Left forelimb (tissue), 1 donor: ENCODE measurements at regions not wholly inside any gene's neighbourhood (a gene's known extent, or its start where the extent isn't known, plus 50 kb on each side); places are given as distances from the start of the nearest gene placed in this dataset.

Experiments
- DNase-seq: peaks from one replicate; pipeline ENCODE4 v3.0.0-alpha.2; 2018; ENCODE audit warnings: low spot score

- no peak for DNase-seq
Measured at GRCh38 chr5:74123929-74124328, 497.9 kb downstream of the ARHGEF28 start.

- DNase-seq, result no peak
Measured at GRCh38 chr5:74122979-74123590, 497.1 kb downstream of the ARHGEF28 start.

- DNase-seq, result no peak
Measured at GRCh38 chr5:74122175-74122574, 496.2 kb downstream of the ARHGEF28 start.

- no peak for DNase-seq
Measured at GRCh38 chr5:74120585-74120984, 494.6 kb downstream of the ARHGEF28 start.

GRCh38 chr5:74118071-74118470 lies 492.1 kb downstream of the ARHGEF28 start:
- no peak for DNase-seq

GRCh38 chr5:74116984-74117383 lies 491.0 kb downstream of the ARHGEF28 start:
- DNase-seq, result no peak

- no peak for DNase-seq
Measured at GRCh38 chr5:74116266-74116665, 490.3 kb downstream of the ARHGEF28 start.

- DNase-seq, result no peak
Measured at GRCh38 chr5:74113927-74114326, 487.9 kb downstream of the ARHGEF28 start.

GRCh38 chr5:74113196-74113540 lies 487.2 kb downstream of the ARHGEF28 start:
- DNase-seq, result no peak

- no peak for DNase-seq
Measured at GRCh38 chr5:74112372-74113195, 486.6 kb downstream of the ARHGEF28 start.

GRCh38 chr5:74111764-74112163 lies 485.8 kb downstream of the ARHGEF28 start:
- DNase-seq, result no peak

- DNase-seq, result no peak
Measured at GRCh38 chr5:74109344-74109743, 483.3 kb downstream of the ARHGEF28 start.

- DNase-seq, result no peak
Measured at GRCh38 chr5:74107899-74108298, 481.9 kb downstream of the ARHGEF28 start.

GRCh38 chr5:74105126-74105780 lies 479.3 kb downstream of the ARHGEF28 start:
- DNase-seq, result no peak

GRCh38 chr5:74103131-74104023 lies 477.4 kb downstream of the ARHGEF28 start:
- DNase-seq, result no peak

- no peak for DNase-seq
Measured at GRCh38 chr5:74100268-74100665, 474.3 kb downstream of the ARHGEF28 start.

- DNase-seq, result no peak
Measured at GRCh38 chr5:74099538-74100267, 473.7 kb downstream of the ARHGEF28 start.

GRCh38 chr5:74098941-74099340 lies 472.9 kb downstream of the ARHGEF28 start:
- no peak for DNase-seq

- DNase-seq, result no peak
Measured at GRCh38 chr5:74098456-74098855, 472.5 kb downstream of the ARHGEF28 start.

GRCh38 chr5:74096325-74096724 lies 470.3 kb downstream of the ARHGEF28 start:
- no peak for DNase-seq

GRCh38 chr5:74095871-74096270 lies 469.9 kb downstream of the ARHGEF28 start:
- DNase-seq, result no peak

- DNase-seq, result no peak
Measured at GRCh38 chr5:74094782-74095108, 468.7 kb downstream of the ARHGEF28 start.
